ENCODE measurements at regions not wholly inside any gene's neighbourhood (a gene's known extent, or its start where the extent isn't known, plus 50 kb on each side); places are given as distances from the start of the nearest gene placed in this dataset.

- TF ChIP-seq CTCF (IDR thresholded peaks at IDR 0.05 in 2 of 3, conservative IDR thresholded peaks at IDR 0.05 in 1 of 3; ENCODE audit: borderline replicate concordance in 1 of 3, insufficient read depth in 1 of 3, low read depth in 2 of 3, low read length in 2 of 3) = no peak
- no peak for TF ChIP-seq ATF3 (IDR thresholded peaks at IDR 0.05)
- no peak for TF ChIP-seq POLR2AphosphoS5 (IDR thresholded peaks at IDR 0.05; ENCODE audit: low read depth, low read length)
- no peak for TF ChIP-seq POLR2A (IDR thresholded peaks at IDR 0.05; ENCODE audit: borderline replicate concordance, extremely low read depth, insufficient read depth, insufficient read length)
- TF ChIP-seq SIN3A (IDR thresholded peaks at IDR 0.05; ENCODE audit: low read depth) = no peak
- no peak for TF ChIP-seq ZFX (IDR thresholded peaks at IDR 0.05)
- TF ChIP-seq REST (IDR thresholded peaks at IDR 0.05; ENCODE audit: low read depth) = no peak
- no peak for TF ChIP-seq EZH2phosphoT487 (IDR thresholded peaks at IDR 0.05; ENCODE audit: borderline replicate concordance)
- no peak for TF ChIP-seq MAX (IDR thresholded peaks at IDR 0.05)
- TF ChIP-seq JUND (IDR thresholded peaks at IDR 0.05) = no peak
- TF ChIP-seq SP1 (IDR thresholded peaks at IDR 0.05; ENCODE audit: low read depth) = no peak
- no peak for TF ChIP-seq EGR1 (IDR thresholded peaks at IDR 0.05; ENCODE audit: low read depth)
- no peak for TF ChIP-seq ZNF274 (IDR thresholded peaks at IDR 0.05; ENCODE audit: low read depth, low read length)
These were observed 89.4 kb upstream of the SYT10 start for GRCh38 chr12:33529031-33529430.

Measured in HCT116 (cell line).